ENCODE measurements at regions not wholly inside any gene's neighbourhood (a gene's known extent, or its start where the extent isn't known, plus 50 kb on each side); places are given as distances from the start of the nearest gene placed in this dataset.

GRCh38 chr9:118360036-118360435, 655.8 kb downstream of the TLR4 start:
- no peak for TF ChIP-seq CTCF (IDR thresholded peaks at IDR 0.05)
- TF ChIP-seq POLR2A (IDR thresholded peaks at IDR 0.05), result no peak
